NCI-H2107 treated with DMSO at 0.1 percent for 48 hours (cell line): ENCODE measurements at regions not wholly inside any gene's neighbourhood (a gene's known extent, or its start where the extent isn't known, plus 50 kb on each side); places are given as distances from the start of the nearest gene placed in this dataset.
"Not testable (repeated sequence)": the region's sequence is repeated elsewhere in the genome, so short reads cannot be mapped to it uniquely, and the experiment has no call there.

ENCODE experiments used
- DNase-seq: peaks from one replicate; lab custom pipeline; 2025; ENCODE audit not compliant: unreplicated experiment; lab: John Stamatoyannopoulos, UW

GRCh38 chr20:5393218-5393870 lies 76.6 kb upstream of the PROKR2 start:
- peak; percentile 52 for DNase-seq

- DNase-seq = no peak
Measured at GRCh38 chr20:5390720-5391119, 74.0 kb upstream of the PROKR2 start.

GRCh38 chr20:5386846-5387245 lies 70.1 kb upstream of the PROKR2 start:
- not testable (repeated sequence) for DNase-seq

- not testable (repeated sequence) for DNase-seq
Measured at GRCh38 chr20:5381527-5381926, 64.8 kb upstream of the PROKR2 start.

GRCh38 chr20:5377484-5377883 lies 60.7 kb upstream of the PROKR2 start:
- no peak for DNase-seq

GRCh38 chr20:5376228-5376627 lies 59.5 kb upstream of the PROKR2 start:
- no peak for DNase-seq

- no peak for DNase-seq
Measured at GRCh38 chr20:5374171-5374570, 57.4 kb upstream of the PROKR2 start.

GRCh38 chr20:5372371-5372770 lies 55.6 kb upstream of the PROKR2 start:
- no peak for DNase-seq

GRCh38 chr20:5369629-5370028 lies 52.9 kb upstream of the PROKR2 start:
- DNase-seq = no peak
